ENCODE measurements at regions not wholly inside any gene's neighbourhood (a gene's known extent, or its start where the extent isn't known, plus 50 kb on each side); places are given as distances from the start of the nearest gene placed in this dataset.

DNA sequence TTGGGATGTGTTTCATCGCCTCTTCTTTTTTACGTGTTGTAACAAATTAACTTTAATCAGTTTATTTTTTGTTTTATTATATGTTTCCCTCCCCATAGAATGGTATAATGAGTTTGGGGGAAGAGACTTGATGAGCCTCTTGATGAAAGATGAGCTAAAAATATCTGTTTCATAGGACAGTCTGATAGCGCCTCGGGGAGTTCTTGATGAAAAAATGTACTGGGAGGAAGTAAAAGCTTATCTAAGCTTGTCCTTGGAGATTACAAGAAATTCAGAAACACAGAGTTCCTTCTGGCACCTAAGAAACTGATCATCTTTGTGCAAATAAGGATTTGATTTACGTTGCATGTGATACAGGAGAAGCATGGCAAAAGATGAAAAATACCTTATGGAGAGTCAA is 350.2 kb upstream of the CDH8 start:
- Histone ChIP-seq H3K79me2 (no peaks in the 10 kb centered on the region), H3K27ac (no peak overlapping the region), H3K27me3 (no peaks in the 10 kb centered on the region), H3K9me2 (replicated peaks; ENCODE audit: insufficient read depth) (no peaks in the 10 kb centered on the region), H3K36me3 (replicated peaks; ENCODE audit: insufficient read depth, low read depth) (no peaks in the 10 kb centered on the region), H3K4me1 (ENCODE audit: insufficient read depth) (no peaks in the 10 kb centered on the region), H3K9me3 (ENCODE audit: low read depth) (no peaks in the 10 kb centered on the region), H3K4me2 (no peak overlapping the region), H2AFZ (no peak overlapping the region), H3K4me3 (no peak overlapping the region), H4K20me1 (ENCODE audit: insufficient read depth, poor library complexity, severe bottlenecking) (no peaks in the 10 kb centered on the region)
- 79% methylated on average over 5 of the region's 5 CpGs for WGBS (ENCODE audit: low lambda C conversion rate, missing lambda C conversion rate)
- DNase-seq (ENCODE audit: low spot score) = no peak
- TF ChIP-seq, protein P1, sequence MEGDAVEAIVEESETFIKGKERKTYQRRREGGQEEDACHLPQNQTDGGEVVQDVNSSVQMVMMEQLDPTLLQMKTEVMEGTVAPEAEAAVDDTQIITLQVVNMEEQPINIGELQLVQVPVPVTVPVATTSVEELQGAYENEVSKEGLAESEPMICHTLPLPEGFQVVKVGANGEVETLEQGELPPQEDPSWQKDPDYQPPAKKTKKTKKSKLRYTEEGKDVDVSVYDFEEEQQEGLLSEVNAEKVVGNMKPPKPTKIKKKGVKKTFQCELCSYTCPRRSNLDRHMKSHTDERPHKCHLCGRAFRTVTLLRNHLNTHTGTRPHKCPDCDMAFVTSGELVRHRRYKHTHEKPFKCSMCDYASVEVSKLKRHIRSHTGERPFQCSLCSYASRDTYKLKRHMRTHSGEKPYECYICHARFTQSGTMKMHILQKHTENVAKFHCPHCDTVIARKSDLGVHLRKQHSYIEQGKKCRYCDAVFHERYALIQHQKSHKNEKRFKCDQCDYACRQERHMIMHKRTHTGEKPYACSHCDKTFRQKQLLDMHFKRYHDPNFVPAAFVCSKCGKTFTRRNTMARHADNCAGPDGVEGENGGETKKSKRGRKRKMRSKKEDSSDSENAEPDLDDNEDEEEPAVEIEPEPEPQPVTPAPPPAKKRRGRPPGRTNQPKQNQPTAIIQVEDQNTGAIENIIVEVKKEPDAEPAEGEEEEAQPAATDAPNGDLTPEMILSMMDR (IDR thresholded peaks at IDR 0.05; ENCODE audit: poor library complexity) = no peak
- TF ChIP-seq EZH2phosphoT487 (IDR thresholded peaks at IDR 0.05; ENCODE audit: low read depth, severe bottlenecking, unreplicated experiment) (no peak), EZH2 (IDR thresholded peaks at IDR 0.05; ENCODE audit: borderline replicate concordance) (no peak)

DNA sequence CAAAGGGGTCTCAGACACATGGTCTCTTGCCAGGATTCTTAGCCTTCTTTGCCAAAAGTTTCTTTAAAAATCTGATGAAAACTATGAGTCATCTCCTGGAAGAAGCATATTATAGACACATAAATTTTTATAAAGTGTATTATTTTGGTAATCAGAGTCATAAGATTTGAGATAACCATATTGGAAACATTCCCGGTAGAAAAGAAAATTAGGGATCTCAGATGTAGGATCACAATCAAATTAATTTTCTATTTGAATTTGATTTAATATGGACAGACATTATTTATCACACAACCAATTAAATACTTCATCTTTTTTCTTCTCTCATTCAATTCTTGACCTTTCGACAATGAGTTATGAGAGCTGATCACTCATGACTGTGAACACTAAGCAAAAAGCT is 347.7 kb upstream of the CDH8 start:
- H3K9me3 ChIP-seq (ENCODE audit: low read depth) = no peaks in the 10 kb centered on the region
- DNase-seq (ENCODE audit: low spot score) = no peak
- no peak overlapping the region for H2AFZ ChIP-seq
- no peaks in the 10 kb centered on the region for H3K79me2 ChIP-seq
- H3K27me3 ChIP-seq = no peaks in the 10 kb centered on the region
- no peaks in the 10 kb centered on the region for H3K9me2 ChIP-seq (replicated peaks; ENCODE audit: insufficient read depth)
- 96% methylated on average over 2 of the region's 2 CpGs for WGBS (ENCODE audit: low lambda C conversion rate, missing lambda C conversion rate)
- no peak overlapping the region for H3K4me3 ChIP-seq
- H3K27ac ChIP-seq = no peak overlapping the region
- H3K36me3 ChIP-seq (replicated peaks; ENCODE audit: insufficient read depth, low read depth) = no peaks in the 10 kb centered on the region
- no peaks in the 10 kb centered on the region for H4K20me1 ChIP-seq (ENCODE audit: insufficient read depth, poor library complexity, severe bottlenecking)
- no peaks in the 10 kb centered on the region for H3K4me1 ChIP-seq (ENCODE audit: insufficient read depth)
- no peak overlapping the region for H3K4me2 ChIP-seq
- TF ChIP-seq, protein P1 (IDR thresholded peaks at IDR 0.05; ENCODE audit: poor library complexity) = no peak
- no peak for TF ChIP-seq EZH2phosphoT487 (IDR thresholded peaks at IDR 0.05; ENCODE audit: low read depth, severe bottlenecking, unreplicated experiment)
- no peak for TF ChIP-seq EZH2 (IDR thresholded peaks at IDR 0.05; ENCODE audit: borderline replicate concordance)

DNA sequence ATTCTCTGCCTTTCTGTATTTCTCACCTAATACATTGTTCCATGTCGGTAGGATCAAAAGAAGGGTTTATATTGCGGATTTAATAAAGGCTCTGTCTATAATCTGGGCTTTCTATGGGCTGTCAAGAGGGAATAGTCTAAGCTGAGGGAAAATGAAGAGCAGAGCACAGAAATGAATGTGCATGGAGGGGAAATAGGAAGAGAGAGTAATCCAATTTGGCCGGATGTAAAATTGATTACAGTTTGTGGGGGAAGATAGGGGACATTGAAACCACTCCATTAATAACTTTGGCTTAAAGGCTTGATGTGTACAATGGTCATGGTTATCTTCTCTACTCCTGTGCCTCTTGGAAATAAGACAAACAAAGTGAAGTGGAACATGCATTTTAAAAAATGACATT is 334.2 kb upstream of the CDH8 start:
- TF ChIP-seq, protein P1 (IDR thresholded peaks at IDR 0.05; ENCODE audit: poor library complexity) = no peak
- TF ChIP-seq EZH2phosphoT487 (IDR thresholded peaks at IDR 0.05; ENCODE audit: low read depth, severe bottlenecking, unreplicated experiment) = no peak
- no peaks in the 10 kb centered on the region for H3K9me2 ChIP-seq (replicated peaks; ENCODE audit: insufficient read depth)
- DNase-seq (ENCODE audit: low spot score) = no peak
- no peaks in the 10 kb centered on the region for H4K20me1 ChIP-seq (ENCODE audit: insufficient read depth, poor library complexity, severe bottlenecking)
- no peak overlapping the region for H3K4me3 ChIP-seq
- H3K4me2 ChIP-seq = no peak overlapping the region
- H3K4me1 ChIP-seq (ENCODE audit: insufficient read depth) = no peaks in the 10 kb centered on the region
- no peak overlapping the region for H3K27ac ChIP-seq
- no peaks in the 10 kb centered on the region for H3K9me3 ChIP-seq (ENCODE audit: low read depth)
- no peaks in the 10 kb centered on the region for H3K36me3 ChIP-seq (replicated peaks; ENCODE audit: insufficient read depth, low read depth)
- no peaks in the 10 kb centered on the region for H3K79me2 ChIP-seq
- no peaks in the 10 kb centered on the region for H3K27me3 ChIP-seq
- WGBS (ENCODE audit: low lambda C conversion rate, missing lambda C conversion rate) = 72% methylated on average over 3 of the region's 3 CpGs
- no peak overlapping the region for H2AFZ ChIP-seq

- TF ChIP-seq, protein P1 (IDR thresholded peaks at IDR 0.05; ENCODE audit: poor library complexity) = peak; percentile 22
- no peak for TF ChIP-seq EZH2 (IDR thresholded peaks at IDR 0.05; ENCODE audit: borderline replicate concordance)
- WGBS (ENCODE audit: low lambda C conversion rate, missing lambda C conversion rate) = 62% methylated on average over 2 of the region's 2 CpGs
- Histone ChIP-seq H2AFZ (no peak overlapping the region), H3K4me1 (ENCODE audit: insufficient read depth) (no peaks in the 10 kb centered on the region), H3K36me3 (replicated peaks; ENCODE audit: insufficient read depth, low read depth) (no peaks in the 10 kb centered on the region), H3K4me2 (no peak overlapping the region), H3K9me3 (ENCODE audit: low read depth) (no peaks in the 10 kb centered on the region), H3K27me3 (no peaks in the 10 kb centered on the region), H3K27ac (no peak overlapping the region), H3K79me2 (no peaks in the 10 kb centered on the region), H3K9me2 (replicated peaks; ENCODE audit: insufficient read depth) (no peaks in the 10 kb centered on the region), H4K20me1 (ENCODE audit: insufficient read depth, poor library complexity, severe bottlenecking) (no peaks in the 10 kb centered on the region), H3K4me3 (no peak overlapping the region)
- DNase-seq (ENCODE audit: low spot score) = no peak
Observed at GRCh38 chr16:62363501-62363900, 327.3 kb upstream of the CDH8 start.
